ENCODE measurements at regions not wholly inside any gene's neighbourhood (a gene's known extent, or its start where the extent isn't known, plus 50 kb on each side); places are given as distances from the start of the nearest gene placed in this dataset.
A peak's percentile ranks its signal among the peaks of the same experiment; 100 is the strongest.

DNA sequence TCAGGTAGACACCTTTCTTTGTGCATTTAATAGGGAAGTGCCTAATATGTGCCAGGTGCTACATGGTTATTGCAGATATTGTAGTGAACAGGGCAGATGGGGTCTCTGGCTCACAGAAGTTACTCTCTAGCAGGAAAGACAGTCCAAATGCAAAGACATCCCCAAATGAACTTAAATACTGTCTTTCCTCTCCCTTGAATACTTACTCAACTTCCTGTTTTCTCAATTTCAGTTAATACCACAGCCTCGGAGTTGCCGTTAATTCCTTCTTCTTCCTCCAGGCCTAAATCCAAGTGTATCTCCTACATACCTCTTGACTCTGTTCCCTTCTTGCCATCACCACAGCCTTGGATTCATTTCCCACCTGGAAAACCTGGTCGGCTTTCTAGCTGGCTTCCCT is 134.3 kb upstream of the SESN3 start:
- intact Hi-C loops (cut with DNase I) = no loop called here

DNA sequence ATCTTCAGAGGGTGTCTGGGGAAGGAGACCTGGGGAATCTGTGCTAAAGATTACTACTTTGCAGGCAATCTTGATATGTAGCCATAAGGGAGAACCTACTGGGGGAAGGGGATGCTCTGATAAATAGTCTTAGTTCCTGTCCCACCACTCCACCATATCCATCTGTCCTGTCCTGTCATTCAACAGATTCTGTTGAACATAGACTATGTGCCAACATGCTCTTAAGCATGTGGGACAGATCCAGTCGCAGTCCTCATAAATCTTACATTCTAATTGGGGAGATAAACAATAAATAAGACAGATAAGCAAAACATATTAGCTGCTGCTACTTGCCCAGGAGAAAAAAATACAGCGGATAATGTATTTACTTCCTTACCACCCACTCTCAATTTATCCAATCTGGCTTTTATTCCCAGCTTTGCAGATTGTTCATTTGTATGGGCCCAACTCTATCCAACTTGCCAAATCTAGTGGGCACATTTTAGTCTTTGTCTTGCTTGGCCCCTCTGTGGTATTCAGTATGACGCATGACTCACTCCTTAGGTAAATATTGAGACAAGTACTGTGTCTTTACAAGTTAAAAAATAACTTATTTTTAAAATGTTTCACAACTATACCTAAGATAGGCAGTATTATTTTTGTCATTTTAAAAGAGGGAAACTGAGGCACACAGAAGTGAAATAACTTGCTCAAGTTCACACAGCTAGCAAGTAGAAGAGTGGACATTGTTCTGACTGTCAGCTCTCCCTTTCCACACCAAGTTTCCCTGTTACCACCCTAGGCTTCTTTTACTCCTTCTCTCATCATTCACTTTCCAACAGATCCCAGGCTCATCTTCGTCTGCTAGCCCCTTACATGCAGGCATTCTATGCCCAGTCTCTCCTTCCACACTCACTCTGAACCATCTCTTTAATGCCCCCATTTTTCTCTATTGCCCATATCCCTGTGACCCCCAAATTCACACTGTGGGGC is 133.6 kb upstream of the SESN3 start:
- DNase-seq = no peak
- intact Hi-C loops (cut with DNase I) = no loop called here

More for the DNA sequence above, 134.3 kb upstream of the SESN3 start:
- no peak for DNase-seq

DNA sequence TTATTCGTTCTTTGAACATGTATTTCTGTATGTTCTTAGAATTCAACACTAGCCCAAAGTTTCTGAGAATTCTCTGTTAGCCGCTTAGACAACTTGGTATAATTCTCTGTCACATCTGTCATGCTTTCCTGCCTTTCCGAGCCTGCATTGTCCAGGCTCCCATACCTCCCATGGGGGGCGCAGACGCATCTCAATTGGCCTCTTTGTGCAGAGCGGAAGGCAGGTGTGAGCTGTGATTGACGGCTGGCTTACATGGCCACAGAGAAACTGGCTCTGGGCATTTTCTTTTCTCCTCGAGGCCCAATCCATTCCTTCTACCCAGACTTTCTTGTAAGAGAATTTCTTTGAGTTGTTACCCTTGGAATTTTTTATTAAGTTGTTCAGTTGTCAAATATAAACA is 132.7 kb upstream of the SESN3 start:
- peak in 1 of 10 donors; percentile 14 for DNase-seq

GRCh38 chr11:95363164-95363563 is 132.2 kb upstream of the SESN3 start:
- intact Hi-C loops (cut with DNase I) = no loop called here
- no peak for DNase-seq

More for the DNA sequence above, 132.7 kb upstream of the SESN3 start:
- intact Hi-C loops (cut with DNase I) = no loop called here

DNA sequence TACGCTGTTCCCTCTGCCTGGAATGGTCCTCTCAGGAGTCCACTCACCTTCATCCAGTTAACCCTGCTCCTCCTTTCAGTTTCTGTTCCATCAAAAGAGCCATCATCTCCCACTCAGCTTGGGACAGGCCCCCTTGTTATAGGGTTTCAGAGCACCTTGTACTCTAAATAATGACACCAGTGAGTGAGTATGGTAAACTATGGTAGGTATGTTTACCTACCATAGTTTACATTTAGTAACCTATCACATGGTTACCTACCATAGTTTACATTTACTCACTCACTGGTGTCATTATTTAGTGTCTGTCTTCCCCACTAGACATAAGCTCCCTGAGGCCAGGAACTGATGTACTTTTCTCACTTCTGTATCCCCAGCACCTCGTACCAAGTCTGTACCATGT is 130.2 kb upstream of the SESN3 start:
- DNase-seq = no peak
- intact Hi-C loops (cut with DNase I) = no loop called here

DNA sequence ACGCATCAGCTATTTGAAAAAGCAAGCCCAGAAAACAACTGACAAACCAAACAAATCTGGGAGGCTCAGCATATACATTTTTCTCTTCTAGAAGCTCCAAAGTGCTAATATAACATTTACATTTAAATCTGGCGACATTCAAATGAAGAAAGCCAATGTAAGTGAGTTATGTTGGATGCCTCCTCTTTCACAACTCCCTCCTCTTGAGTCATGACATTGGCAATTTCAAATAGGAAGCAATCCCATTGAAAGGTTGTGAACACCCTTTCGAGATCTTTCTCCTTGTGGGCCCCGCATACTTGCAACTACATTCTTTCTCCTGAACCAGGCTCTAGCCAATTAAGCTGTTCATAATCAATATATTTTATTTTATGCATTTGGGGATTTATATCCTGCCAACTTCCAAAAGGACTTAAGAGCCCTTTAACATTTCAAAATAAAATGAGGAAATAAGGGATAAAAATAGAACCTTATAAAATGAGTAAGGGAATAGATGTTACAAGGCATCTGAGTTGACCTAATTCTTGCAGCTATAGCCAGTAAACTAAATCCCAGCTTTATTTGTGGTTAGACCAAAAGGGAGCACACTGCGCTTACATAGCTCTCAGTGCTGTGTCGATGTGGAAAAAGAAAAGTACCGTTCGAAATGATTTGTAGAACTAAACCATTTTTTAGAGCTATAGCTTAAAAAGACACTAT is 129.5 kb upstream of the SESN3 start:
- intact Hi-C loops (cut with DNase I) = no loop called here
- DNase-seq = no peak

DNA sequence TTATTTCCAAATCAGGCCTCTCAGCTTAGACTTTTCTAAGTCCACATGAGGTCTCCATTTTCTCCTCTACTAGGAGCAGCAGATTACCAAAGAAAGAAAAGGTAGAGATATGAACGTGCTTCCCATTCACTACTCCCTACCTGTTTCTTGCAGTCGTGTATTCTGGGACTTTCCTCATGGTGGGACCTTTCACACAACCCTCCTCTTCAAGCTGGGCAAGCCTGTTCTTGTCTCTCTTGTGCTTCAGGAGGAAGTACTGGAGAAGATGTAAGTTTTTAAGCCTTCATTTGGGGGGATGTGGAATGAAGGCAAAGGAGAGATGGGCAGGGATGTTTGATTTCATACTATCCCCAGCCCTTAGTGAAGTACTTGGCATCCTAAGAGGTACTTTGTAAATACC is 128.8 kb upstream of the SESN3 start:
- no peak for DNase-seq
- intact Hi-C loops (cut with DNase I) = no loop called here

DNA sequence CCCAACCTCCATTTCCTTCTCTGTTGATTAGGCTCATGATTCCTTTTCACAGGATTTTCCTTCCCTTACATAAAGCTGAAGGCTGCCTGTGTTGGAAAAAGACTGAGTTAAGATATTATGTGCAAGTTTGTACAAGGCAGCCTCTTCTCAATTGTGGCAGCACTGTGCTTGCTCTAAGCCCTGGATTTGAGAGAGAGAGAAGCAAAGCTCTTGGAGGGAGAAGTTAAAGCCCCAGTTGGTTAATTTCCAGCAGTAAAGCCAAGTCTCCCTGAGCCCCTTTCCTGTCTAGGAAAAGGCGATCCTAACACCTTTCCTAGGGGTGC is 128.3 kb upstream of the SESN3 start:
- no peak for DNase-seq
- intact Hi-C loops (cut with DNase I) = no loop called here

GRCh38 chr11:95358511-95359340 is 127.7 kb upstream of the SESN3 start:
- intact Hi-C loops (cut with DNase I) = no loop called here
- no peak for DNase-seq

DNA sequence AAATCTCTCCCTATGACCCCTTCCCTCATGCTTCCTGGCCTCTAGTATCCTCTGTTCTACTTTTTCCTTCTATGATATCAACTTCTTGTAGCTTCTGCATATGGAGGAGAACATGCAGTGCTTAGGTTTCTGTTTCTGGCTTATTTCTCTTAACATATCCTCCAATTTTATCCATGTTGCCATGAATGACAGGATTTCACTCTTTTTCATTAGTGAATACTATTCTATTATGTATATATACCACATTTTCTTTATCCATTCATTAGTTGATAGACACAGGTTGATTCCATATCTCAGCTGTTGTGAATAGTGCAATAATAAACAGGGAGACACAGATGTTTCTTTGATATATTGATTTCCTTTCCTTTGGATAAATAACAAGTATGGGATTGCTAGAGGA is 123.3 kb upstream of the SESN3 start:
- no peak for DNase-seq
- intact Hi-C loops (cut with DNase I) = no loop called here

- intact Hi-C loops (cut with DNase I) = no loop called here
- no peak for DNase-seq
Measured at GRCh38 chr11:95353706-95354105, 122.7 kb upstream of the SESN3 start.

GRCh38 chr11:95352733-95353346 is 121.8 kb upstream of the SESN3 start:
- intact Hi-C loops (cut with DNase I) = no loop called here
- DNase-seq = no peak

DNA sequence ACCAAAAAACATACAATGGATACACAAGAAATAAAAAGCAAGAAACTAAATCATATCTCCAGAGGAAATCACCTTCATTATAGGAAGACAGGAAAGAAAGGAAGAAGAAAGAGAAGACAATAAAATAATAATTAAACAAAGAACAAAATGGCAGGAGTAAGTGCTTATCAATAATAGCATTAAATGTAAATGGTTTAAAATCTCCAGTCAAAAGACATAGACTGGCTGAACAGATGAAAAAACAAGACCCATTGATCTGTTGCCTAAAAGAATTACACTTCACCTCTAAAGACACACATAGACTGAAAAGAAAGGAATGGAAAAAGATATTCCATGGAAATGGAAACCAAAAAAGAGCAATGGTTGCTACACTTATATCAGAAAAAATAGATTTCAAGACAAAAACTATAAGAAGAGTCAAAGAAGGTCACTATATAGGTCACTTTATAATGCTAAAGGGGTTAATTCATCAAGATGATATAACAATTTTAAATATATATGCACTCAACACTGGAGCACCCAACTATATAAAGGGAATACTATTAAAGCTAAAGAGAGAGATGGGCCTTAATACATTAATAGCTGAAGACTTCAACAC is 118.4 kb upstream of the SESN3 start:
- no peak for DNase-seq
- intact Hi-C loops (cut with DNase I) = no loop called here

GRCh38 chr11:95346265-95346664 is 115.3 kb upstream of the SESN3 start:
- intact Hi-C loops (cut with DNase I) = no loop called here
- no peak for DNase-seq

DNA sequence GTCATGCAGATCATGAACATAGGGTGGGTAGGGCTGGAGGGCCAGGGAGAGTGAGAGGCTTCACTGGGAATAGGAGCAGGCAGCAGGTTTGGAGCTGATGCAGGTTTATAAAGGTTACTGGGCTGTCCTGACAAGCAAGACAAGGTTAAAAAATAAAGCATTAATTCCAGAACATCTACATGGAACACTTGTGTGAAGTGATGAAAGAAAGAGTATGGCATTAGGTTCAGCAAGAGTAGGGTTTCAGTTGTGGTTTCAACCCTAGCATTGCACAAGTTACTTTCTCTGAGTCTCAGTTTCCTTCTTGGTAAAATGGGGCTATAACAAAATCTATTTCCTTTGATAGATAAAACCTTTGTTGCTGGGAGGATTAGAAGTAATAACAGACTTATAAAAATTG is 114.6 kb upstream of the SESN3 start:
- intact Hi-C loops (cut with DNase I) = no loop called here
- no peak for DNase-seq

DNA sequence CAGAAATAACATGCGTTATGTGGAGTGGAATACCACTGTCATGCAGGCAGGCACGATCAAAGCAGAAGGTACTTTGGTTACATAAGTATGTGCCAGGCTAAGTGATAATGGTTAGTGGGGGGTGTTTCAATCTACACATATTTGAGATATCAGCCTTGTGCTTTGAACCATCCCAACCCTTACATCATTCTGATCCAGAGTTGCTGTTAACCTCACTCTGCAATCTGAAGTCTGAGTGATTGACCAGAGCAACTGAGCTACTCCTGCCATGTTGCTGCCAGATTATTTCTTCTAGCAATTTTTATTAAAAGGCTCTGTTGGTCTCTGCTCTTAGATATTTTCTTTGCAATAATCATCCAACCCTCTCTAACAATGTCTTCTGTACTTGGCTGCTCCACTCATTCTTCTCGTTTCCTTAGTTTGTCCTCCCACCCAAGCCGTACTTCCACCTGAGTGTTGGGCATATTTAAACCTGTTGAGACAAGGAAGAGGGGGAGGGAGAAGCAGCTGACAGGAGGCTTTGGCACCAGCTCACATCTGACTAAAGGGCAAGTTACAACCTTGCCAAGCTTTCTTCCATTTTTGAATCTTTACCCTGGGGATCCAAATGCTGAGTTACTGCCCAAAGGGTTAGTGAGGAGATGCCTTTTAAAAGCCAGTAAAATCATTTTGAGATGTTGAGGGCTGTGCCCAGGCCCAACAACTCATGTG is 114.1 kb upstream of the SESN3 start:
- intact Hi-C loops (cut with DNase I) = no loop called here
- DNase-seq = no peak

GRCh38 chr11:95341221-95341620 is 110.2 kb upstream of the SESN3 start:
- intact Hi-C loops (cut with DNase I) = no loop called here
- DNase-seq = no peak

- intact Hi-C loops (cut with DNase I) = loop anchor here (10.0 kb wide), 1 partner anchor 84 kb away; no protein-coding TSS in a partner anchor
- DNase-seq = no peak
Measured at GRCh38 chr11:95339086-95339901, 108.3 kb upstream of the SESN3 start.
